Transverse colon (tissue), 4 donors: ENCODE measurements at regions not wholly inside any gene's neighbourhood (a gene's known extent, or its start where the extent isn't known, plus 50 kb on each side); places are given as distances from the start of the nearest gene placed in this dataset.

Experiments
- DNase-seq: peaks from one replicate; pipeline ENCODE4 v3.0.0-alpha.2; 2019
- H3K27ac ChIP-seq, 4 donors: fragments of 200-600 bp; sonication (generic); 2 replicates each; pipeline ENCODE4 v1.5.1; 2016 to 2018; ENCODE audit warnings: inconsistent platforms in 4 of 4
- H3K27me3 ChIP-seq: fragments of 200-600 bp; sonication (generic); 2 replicates; pipeline ENCODE4 v1.5.1; 2017; ENCODE audit warnings: inconsistent platforms
- H3K36me3 ChIP-seq, 4 donors: fragments of 200-600 bp; sonication (generic); 2 replicates each; pipeline ENCODE4 v1.5.1; 2017 to 2019; ENCODE audit warnings: inconsistent platforms in 4 of 4
- H3K4me1 ChIP-seq, 4 donors: fragments of 200-600 bp; sonication (generic); 2 replicates each; pipeline ENCODE4 v1.5.1; 2017 to 2020; ENCODE audit warnings: inconsistent platforms in 4 of 4
- H3K4me3 ChIP-seq, 4 donors: fragments of 200-600 bp; sonication (generic); 1 replicate in 1 of 4; 2 replicates in 3 of 4; pipeline versions ENCODE4 v1.5.1 to v1.6.1; 2017 to 2019; ENCODE audit warnings: inconsistent platforms in 4 of 4
- H3K9me3 ChIP-seq, 2 donors: fragments of 200-600 bp; sonication (generic); 2 replicates each; pipeline ENCODE4 v1.5.1; 2017 to 2019; ENCODE audit warnings: inconsistent platforms in 2 of 2
- EP300 ChIP-seq: sonication (generic); formaldehyde crosslinking; IDR thresholded peaks from one replicate; pipeline ENCODE4 v1.6.1; 2017; ENCODE audit warnings: antibody characterized with exemption, low read depth
- POLR2A ChIP-seq: fragments of 450-650 bp; IDR thresholded peaks from one replicate; pipeline ENCODE4 v1.6.1; 2016; ENCODE audit warnings: antibody characterized with exemption, mild to moderate bottlenecking, moderate library complexity
- POLR2AphosphoS5 ChIP-seq, 3 donors: sonication (generic); formaldehyde crosslinking; IDR thresholded peaks; one replicate each; pipeline ENCODE4 v1.6.1; 2016; ENCODE audit warnings: antibody characterized with exemption in 3 of 3
- WGBS, 2 donors: methylation state at CpG; one replicate each; pipeline ENCODE4 v1.1.5; 2018; ENCODE audit warnings: low coverage in 1 of 2; 5-methylcytosine and 5-hydroxymethylcytosine counted together
- in situ Hi-C, 4 donors: fragments of 200-750 bp; cut with MboI; loops; one replicate each; pipeline versions ENCODE4 v1.15.0 to v1.15.1; 2017; ENCODE audit warnings: low sequenced_read_pairs in 3 of 4, low pct_ligation_motif_present in 1 of 4, low pct_unique_long_range_greater_than_20kb in 1 of 4
- intact Hi-C: fragments of 100-400 bp; cut with DNase I; formaldehyde crosslinking; loops from one replicate; pipeline ENCODE4 v1.15.1; 2023; ENCODE audit warnings: low total_unique reads
- TF ChIP-seq, protein P1 (sequence below), 5 experiments: fragments of 200-600 bp in 3 of 5; fragments of 450-650 bp in 2 of 5; sonication (generic) in 3 of 5; IDR thresholded peaks; 1 replicate in 2 of 5; 2 replicates in 3 of 5; pipeline ENCODE4 v1.5.1; 2016 to 2017; ENCODE audit warnings: antibody characterized with exemption in 5 of 5, inconsistent platforms in 3 of 5, mild to moderate bottlenecking in 2 of 5, moderate library complexity in 1 of 5

DNA sequence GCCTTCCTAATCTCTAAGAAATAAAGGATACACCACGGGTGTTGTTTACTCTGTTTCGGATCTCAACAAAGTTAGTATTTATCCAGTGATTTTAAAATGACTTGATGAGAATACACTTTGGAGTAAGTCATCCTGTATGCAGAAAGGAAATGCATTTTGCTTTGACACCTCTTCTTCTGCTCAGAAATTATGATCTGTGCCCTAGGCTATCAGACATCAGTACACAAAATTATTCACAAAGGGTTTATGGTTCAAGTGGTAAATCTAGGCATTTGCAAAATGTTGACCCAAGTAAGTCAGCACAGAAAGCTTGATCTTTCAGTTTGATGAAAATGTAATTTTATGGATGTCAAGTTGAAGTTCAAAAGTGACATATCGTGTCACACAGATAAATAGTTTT lies 248.5 kb downstream of the ATP23 start:
- H3K9me3 ChIP-seq: no peaks in the 10 kb centered on the region

DNA sequence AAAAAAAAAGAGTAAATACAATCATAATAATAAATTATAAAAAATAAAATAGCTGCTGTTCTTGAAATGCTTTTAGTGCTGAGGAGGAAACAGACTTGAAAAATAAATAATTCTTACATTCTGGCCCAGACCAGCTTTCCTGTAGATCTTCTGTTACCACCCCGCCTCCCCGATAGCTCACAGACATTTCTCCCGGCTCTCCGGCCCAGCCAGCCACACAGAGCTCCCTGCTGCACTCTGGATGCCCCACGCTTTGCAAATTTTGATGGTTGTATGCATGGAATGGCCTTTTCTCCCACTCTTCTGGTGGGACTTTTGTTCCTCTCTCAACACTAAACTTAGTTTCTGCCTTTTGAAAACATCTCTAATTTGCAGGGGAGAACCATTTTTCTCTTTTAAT lies 249.3 kb downstream of the ATP23 start:
- H3K9me3 ChIP-seq: no peaks in the 10 kb centered on the region
- H3K27me3 ChIP-seq: no peaks in the 10 kb centered on the region
- 59 to 96% methylated on average over 4 to 5 of the region's 5 CpGs for WGBS, 2 donors
- no peak overlapping the region for H3K27ac ChIP-seq
- no peak for TF ChIP-seq POLR2AphosphoS5 (IDR thresholded peaks at IDR 0.05)
- TF ChIP-seq POLR2A: no peak
- TF ChIP-seq, protein P1, sequence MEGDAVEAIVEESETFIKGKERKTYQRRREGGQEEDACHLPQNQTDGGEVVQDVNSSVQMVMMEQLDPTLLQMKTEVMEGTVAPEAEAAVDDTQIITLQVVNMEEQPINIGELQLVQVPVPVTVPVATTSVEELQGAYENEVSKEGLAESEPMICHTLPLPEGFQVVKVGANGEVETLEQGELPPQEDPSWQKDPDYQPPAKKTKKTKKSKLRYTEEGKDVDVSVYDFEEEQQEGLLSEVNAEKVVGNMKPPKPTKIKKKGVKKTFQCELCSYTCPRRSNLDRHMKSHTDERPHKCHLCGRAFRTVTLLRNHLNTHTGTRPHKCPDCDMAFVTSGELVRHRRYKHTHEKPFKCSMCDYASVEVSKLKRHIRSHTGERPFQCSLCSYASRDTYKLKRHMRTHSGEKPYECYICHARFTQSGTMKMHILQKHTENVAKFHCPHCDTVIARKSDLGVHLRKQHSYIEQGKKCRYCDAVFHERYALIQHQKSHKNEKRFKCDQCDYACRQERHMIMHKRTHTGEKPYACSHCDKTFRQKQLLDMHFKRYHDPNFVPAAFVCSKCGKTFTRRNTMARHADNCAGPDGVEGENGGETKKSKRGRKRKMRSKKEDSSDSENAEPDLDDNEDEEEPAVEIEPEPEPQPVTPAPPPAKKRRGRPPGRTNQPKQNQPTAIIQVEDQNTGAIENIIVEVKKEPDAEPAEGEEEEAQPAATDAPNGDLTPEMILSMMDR (IDR thresholded peaks at IDR 0.05): no peak
- no peak for TF ChIP-seq EP300
- no peak overlapping the region for H3K4me3 ChIP-seq
- no peaks in the 10 kb centered on the region for H3K36me3 ChIP-seq
- in situ Hi-C loops: no loop called here
- intact Hi-C loops: no loop called here
- H3K4me1 ChIP-seq: no peaks in the 10 kb centered on the region
- DNase-seq: no peak

More for the DNA sequence above, 248.5 kb downstream of the ATP23 start:
- intact Hi-C loops (no loop called here), in situ Hi-C loops (no loop called here)
- Histone ChIP-seq H3K4me3 (no peak overlapping the region), H3K27me3 (no peaks in the 10 kb centered on the region), H3K27ac (no peak overlapping the region), H3K36me3 (no peaks in the 10 kb centered on the region), H3K4me1 (no peaks in the 10 kb centered on the region)
- TF ChIP-seq POLR2AphosphoS5 (IDR thresholded peaks at IDR 0.05) (no peak), EP300 (no peak), POLR2A (no peak)
- TF ChIP-seq, protein P1 (IDR thresholded peaks at IDR 0.05): no peak
- DNase-seq: no peak
- WGBS, 2 donors: 75 to 95% methylated on average over 2 to 3 of the region's 3 CpGs

DNA sequence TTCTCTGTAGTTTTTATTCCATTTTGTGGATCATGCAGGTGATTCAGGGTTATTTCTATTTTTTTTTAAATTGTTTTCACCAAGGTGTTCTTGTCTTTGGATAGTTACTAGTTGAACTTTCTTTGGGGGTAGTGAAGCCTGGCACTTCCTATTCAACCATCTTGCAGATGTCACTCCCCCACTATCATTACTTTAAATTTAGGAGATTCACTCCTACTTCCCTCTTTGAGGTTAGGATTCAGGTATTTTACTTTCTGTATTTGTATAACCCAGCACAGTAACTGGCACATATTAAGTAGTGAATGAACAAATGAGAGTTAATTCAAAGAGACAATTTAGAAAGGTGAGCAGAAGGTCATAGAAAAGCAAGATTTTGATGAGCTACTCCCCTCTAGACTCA lies 255.6 kb downstream of the ATP23 start:
- Histone ChIP-seq H3K27me3 (no peaks in the 10 kb centered on the region), H3K9me3 (no peaks in the 10 kb centered on the region), H3K4me3 (no peak overlapping the region), H3K4me1 (no peaks in the 10 kb centered on the region), H3K27ac (no peak overlapping the region), H3K36me3 (no peaks in the 10 kb centered on the region)
- TF ChIP-seq EP300 (no peak), POLR2A (no peak)
- TF ChIP-seq, protein P1 (IDR thresholded peaks at IDR 0.05): no peak
- in situ Hi-C loops (no loop called here), intact Hi-C loops (no loop called here)
- no peak for DNase-seq

DNA sequence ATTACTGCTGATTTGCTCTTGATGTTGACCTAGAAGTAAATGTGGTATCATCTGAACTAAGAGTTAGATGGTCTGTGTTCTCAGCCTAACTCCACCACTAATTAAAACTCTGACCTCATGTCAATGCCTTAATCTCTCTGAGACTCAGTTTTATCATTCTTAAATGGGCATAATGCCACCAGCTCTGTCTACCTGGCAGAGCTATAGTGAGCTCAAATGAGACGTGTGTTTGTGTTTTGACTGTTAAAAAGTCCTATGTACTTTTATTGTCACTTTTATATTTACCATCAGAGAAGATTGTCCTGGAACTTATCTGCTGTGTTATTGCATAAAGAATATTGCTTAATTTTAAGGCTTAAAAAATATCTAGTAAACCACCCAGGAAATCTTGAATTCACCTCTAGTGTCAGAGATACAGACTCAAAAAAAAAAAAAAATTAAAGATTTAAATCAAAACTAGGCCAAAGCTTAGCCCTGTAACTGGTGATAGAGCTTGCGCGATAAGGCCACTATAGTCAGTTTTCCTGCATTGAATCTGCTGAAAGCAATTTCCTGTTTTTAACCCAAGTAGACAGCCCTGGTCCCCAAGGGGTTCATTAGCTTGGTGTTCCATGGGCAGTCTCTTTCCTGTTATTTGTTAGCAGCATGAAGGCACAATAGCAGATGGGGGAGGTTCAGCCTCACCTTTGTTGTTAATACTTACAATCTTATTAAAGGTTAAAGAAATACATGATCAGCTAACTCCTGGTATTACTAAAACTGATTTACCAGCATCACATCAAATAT lies 261.8 kb downstream of the ATP23 start:
- in situ Hi-C loops (no loop called here), intact Hi-C loops (no loop called here)
- Histone ChIP-seq H3K27ac (no peak overlapping the region), H3K4me1 (no peaks in the 10 kb centered on the region), H3K27me3 (no peaks in the 10 kb centered on the region), H3K36me3 (no peaks in the 10 kb centered on the region), H3K4me3 (no peak overlapping the region), H3K9me3 (no peaks in the 10 kb centered on the region)
- 60 to 78% methylated on average over 3 of the region's 3 CpGs for WGBS, 2 donors
- TF ChIP-seq, protein P1 (IDR thresholded peaks at IDR 0.05): no peak
- TF ChIP-seq POLR2AphosphoS5 (IDR thresholded peaks at IDR 0.05) (no peak), POLR2A (no peak), EP300 (no peak)
- no peak for DNase-seq
